WTC11 (cell line): ENCODE measurements at regions not wholly inside any gene's neighbourhood (a gene's known extent, or its start where the extent isn't known, plus 50 kb on each side); places are given as distances from the start of the nearest gene placed in this dataset.

ENCODE experiments used
- JUN ChIP-seq: sonication (generic); formaldehyde crosslinking; IDR thresholded peaks from 2 replicates; pipeline ENCODE4 v1.8.0; 2023; ENCODE audit warnings: mild to moderate bottlenecking, missing genetic modification reagents
- ZNF416 ChIP-seq: fragments of 250-450 bp; sonication (Bioruptor Pico); IDR thresholded peaks from 2 replicates; pipeline ENCODE4 v1.9.0; 2021; ENCODE audit warnings: mild to moderate bottlenecking, inconsistent platforms

DNA sequence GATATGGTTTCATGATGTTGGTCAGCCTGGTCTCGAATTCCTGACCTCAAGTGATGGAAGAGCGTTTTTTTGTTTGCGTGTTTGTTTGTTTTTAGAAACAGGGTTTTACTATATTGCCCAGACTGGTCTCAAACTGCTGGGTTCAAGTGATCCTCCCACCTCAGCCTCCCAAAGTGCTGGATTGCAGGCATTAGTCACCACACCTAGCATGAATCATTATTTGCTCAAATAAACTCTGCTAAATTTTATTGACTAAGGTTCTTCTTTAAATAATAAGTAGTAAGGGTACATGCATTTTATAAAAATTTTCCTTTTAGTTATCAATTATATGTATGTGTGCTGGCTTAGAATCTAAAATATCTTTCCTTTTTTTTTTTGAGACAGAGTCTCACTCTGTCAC is 52.9 kb downstream of the ZBTB9 start:
- TF ChIP-seq ZNF416 (CRISPR knock-in tag) (no peak), JUN (CRISPR knock-in tag) (no peak)
